Tibial nerve (tissue), 3 donors: ENCODE measurements at regions not wholly inside any gene's neighbourhood (a gene's known extent, or its start where the extent isn't known, plus 50 kb on each side); places are given as distances from the start of the nearest gene placed in this dataset.

Source experiments
- CTCF ChIP-seq, 5 experiments: fragments of 200-600 bp in 3 of 5; fragments of 450-650 bp in 2 of 5; sonication (generic) in 3 of 5; IDR thresholded peaks; one replicate each; pipeline ENCODE4 v1.5.1; 2016 to 2019; ENCODE audit warnings: antibody characterized with exemption in 5 of 5, mild to moderate bottlenecking in 3 of 5, moderate library complexity in 2 of 5
- POLR2A ChIP-seq, 2 donors: fragments of 450-650 bp; IDR thresholded peaks; one replicate each; pipeline ENCODE4 v1.6.1; 2017; ENCODE audit warnings: antibody characterized with exemption in 2 of 2, mild to moderate bottlenecking in 2 of 2, moderate library complexity in 2 of 2

- TF ChIP-seq CTCF (IDR thresholded peaks at IDR 0.05) (no peak), POLR2A (IDR thresholded peaks at IDR 0.05) (no peak)
These were observed 628.5 kb upstream of the FAT3 start for GRCh38 chr11:91596111-91596510.
